ENCODE measurements at regions not wholly inside any gene's neighbourhood (a gene's known extent, or its start where the extent isn't known, plus 50 kb on each side); places are given as distances from the start of the nearest gene placed in this dataset.
A peak's percentile ranks its signal among the peaks of the same experiment; 100 is the strongest.

DNA sequence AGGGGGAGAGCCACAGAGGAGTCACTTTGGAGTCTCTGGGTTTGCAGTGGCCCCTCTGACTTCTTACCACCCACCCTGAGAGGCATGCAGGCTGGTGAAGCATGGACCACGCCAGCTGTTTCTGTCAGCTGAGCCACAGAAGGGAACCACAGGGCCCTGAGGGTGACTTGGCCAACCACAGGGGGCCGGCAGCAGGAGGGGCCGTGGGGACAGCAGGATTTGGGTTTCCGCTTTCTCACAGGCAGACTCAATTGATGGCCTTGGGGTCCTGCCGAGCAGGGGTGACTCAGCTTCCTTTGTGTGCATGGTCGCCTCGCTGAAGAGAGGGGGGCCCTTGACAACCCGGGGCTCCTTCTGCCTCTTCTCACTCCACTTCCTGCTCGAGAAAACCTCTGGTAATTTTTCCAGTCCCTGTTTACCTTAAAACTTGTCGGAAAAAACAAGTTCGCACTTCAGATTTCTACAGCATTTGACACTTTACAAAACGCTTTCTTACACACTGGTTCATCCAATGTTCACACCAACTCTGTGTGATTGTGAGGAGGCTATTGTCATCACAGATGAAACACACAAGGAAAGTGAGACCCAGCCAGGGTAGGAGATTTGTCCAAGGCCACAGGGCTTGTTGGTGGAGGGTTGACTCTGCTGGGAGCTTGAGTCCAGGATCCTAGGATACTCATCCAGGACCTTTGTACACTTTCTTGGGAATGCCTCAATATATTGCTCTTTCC is 311.2 kb downstream of the LPIN1 start:
- ATAC-seq (ENCODE audit: insufficient read depth, low read depth) = peak; percentile 91
- peak overlapping the region; percentile 57 for H3K4me2 ChIP-seq (ENCODE audit: insufficient read depth, low read length)
- peak overlapping the region; percentile 30; the same call in 1 of the 2 replicates for H2AFZ ChIP-seq (ENCODE audit: low read depth, low read length)
- TF ChIP-seq, protein P1, sequence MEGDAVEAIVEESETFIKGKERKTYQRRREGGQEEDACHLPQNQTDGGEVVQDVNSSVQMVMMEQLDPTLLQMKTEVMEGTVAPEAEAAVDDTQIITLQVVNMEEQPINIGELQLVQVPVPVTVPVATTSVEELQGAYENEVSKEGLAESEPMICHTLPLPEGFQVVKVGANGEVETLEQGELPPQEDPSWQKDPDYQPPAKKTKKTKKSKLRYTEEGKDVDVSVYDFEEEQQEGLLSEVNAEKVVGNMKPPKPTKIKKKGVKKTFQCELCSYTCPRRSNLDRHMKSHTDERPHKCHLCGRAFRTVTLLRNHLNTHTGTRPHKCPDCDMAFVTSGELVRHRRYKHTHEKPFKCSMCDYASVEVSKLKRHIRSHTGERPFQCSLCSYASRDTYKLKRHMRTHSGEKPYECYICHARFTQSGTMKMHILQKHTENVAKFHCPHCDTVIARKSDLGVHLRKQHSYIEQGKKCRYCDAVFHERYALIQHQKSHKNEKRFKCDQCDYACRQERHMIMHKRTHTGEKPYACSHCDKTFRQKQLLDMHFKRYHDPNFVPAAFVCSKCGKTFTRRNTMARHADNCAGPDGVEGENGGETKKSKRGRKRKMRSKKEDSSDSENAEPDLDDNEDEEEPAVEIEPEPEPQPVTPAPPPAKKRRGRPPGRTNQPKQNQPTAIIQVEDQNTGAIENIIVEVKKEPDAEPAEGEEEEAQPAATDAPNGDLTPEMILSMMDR (IDR thresholded peaks at IDR 0.05; ENCODE audit: borderline replicate concordance, extremely low read depth, low read length, poor library complexity, severe bottlenecking) = no peak
- no peak for TF ChIP-seq EZH2 (IDR thresholded peaks at IDR 0.05; ENCODE audit: borderline replicate concordance, low read depth, low read length, severe bottlenecking)
- peaks cover 3% of the 10 kb centered on the region for H3K9me3 ChIP-seq (ENCODE audit: insufficient read depth, low read length, severe bottlenecking)
- no peaks in the 10 kb centered on the region for H3K79me2 ChIP-seq (ENCODE audit: insufficient read depth, low read length)
- peak overlapping the region; percentile 82 for H3K27ac ChIP-seq (ENCODE audit: low read length)
- peaks cover 49% of the 10 kb centered on the region for H3K4me1 ChIP-seq (ENCODE audit: insufficient read depth, low read length)
- H3K36me3 ChIP-seq (ENCODE audit: insufficient read depth, low read length) = no peaks in the 10 kb centered on the region
- peak overlapping the region; percentile 29 for H3K9ac ChIP-seq (ENCODE audit: low read depth, low read length)
- no peaks in the 10 kb centered on the region for H4K20me1 ChIP-seq (ENCODE audit: insufficient read depth, low read length)
- H3K27me3 ChIP-seq (ENCODE audit: insufficient read depth, low read length, poor library complexity) = no peaks in the 10 kb centered on the region
- peak overlapping the region in 1 of 2 experiments; percentile 37; a peak in 2 of 4 replicates for H3K4me3 ChIP-seq (ENCODE audit: low read depth in 1 of 2, low read length in 2 of 2)
- peak; percentile 96 for DNase-seq

DNA sequence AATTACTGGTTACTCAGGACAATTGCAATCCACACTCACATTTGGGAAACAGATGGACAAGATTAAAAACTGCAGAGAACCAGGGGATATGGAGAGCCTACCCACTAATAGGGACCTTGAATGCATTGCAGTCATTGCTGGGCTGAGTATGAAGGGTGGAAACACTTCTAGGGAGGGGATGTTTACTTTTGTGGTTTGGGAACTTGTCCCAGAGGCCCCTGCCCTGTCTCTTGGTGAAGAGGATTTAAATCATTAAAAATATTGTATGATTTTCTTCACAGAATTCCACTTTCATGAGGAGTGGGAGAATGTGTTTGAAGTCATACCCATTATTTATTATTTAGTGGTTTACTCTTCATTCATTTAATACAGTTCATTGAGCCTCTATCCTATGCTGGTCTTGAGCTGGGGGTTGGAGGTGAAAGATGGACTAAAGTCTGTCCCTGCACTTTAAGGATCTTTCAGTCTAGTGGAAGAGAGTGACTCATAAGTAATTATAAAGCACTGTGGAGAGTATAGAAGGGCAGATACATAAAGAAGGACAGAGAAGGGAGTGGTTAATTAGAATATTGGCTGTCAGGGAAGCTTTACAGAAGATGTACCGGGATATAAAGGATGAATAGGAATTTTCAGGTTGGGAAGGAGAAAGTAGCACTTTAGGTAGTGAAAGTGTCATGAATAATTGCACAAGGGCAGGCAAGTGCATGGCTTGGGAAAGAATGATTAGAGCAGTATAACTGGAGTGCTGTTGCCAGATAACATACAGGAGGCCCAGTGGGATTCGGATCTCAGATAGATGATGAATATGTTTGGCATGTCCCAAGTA is 313.4 kb downstream of the LPIN1 start:
- H3K4me1 ChIP-seq (ENCODE audit: insufficient read depth, low read length) = peaks cover 49% of the 10 kb centered on the region
- peak overlapping the region; percentile 41; the same call in 1 of the 2 replicates for H3K27ac ChIP-seq (ENCODE audit: low read length)
- no peaks in the 10 kb centered on the region for H3K27me3 ChIP-seq (ENCODE audit: insufficient read depth, low read length, poor library complexity)
- no peak for TF ChIP-seq EZH2 (IDR thresholded peaks at IDR 0.05; ENCODE audit: borderline replicate concordance, low read depth, low read length, severe bottlenecking)
- TF ChIP-seq, protein P1 (IDR thresholded peaks at IDR 0.05; ENCODE audit: borderline replicate concordance, extremely low read depth, low read length, poor library complexity, severe bottlenecking) = no peak
- H3K36me3 ChIP-seq (ENCODE audit: insufficient read depth, low read length) = no peaks in the 10 kb centered on the region
- no peak overlapping the region for H3K9ac ChIP-seq (ENCODE audit: low read depth, low read length)
- no peak overlapping the region for H3K4me2 ChIP-seq (ENCODE audit: insufficient read depth, low read length)
- DNase-seq = no peak
- no peaks in the 10 kb centered on the region for H4K20me1 ChIP-seq (ENCODE audit: insufficient read depth, low read length)
- no peak overlapping the region for H3K4me3 ChIP-seq (ENCODE audit: low read depth in 1 of 2, low read length in 2 of 2)
- no peak overlapping the region for H2AFZ ChIP-seq (ENCODE audit: low read depth, low read length)
- no peaks in the 10 kb centered on the region for H3K79me2 ChIP-seq (ENCODE audit: insufficient read depth, low read length)
- no peak for ATAC-seq (ENCODE audit: insufficient read depth, low read depth)
- H3K9me3 ChIP-seq (ENCODE audit: insufficient read depth, low read length, severe bottlenecking) = no peaks in the 10 kb centered on the region

DNA sequence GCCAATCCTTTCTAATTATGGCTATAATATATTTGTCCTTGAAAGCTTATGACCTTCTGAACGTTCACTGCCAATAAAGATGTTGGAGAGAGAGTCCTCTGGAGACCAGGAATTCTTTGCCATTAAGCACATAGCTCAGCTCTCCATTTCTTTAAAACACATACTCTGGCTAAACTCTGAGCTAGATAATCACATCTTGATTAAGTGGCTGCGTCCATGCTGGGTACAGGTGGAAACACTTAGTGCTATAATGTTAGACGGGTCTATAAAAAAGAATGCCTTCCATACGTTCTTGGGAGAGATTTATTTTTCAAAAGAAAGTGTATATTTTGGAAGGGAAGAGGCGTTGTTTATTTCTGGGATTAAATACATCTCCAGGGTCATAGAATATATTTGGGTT is 314.5 kb downstream of the LPIN1 start:
- DNase-seq (no peak), ATAC-seq (ENCODE audit: insufficient read depth, low read depth) (no peak)
- no peak overlapping the region for H3K27ac ChIP-seq (ENCODE audit: low read length)
- H3K27me3 ChIP-seq (ENCODE audit: insufficient read depth, low read length, poor library complexity) = no peaks in the 10 kb centered on the region
- H3K4me2 ChIP-seq (ENCODE audit: insufficient read depth, low read length) = no peak overlapping the region
- H4K20me1 ChIP-seq (ENCODE audit: insufficient read depth, low read length) = no peaks in the 10 kb centered on the region
- no peaks in the 10 kb centered on the region for H3K36me3 ChIP-seq (ENCODE audit: insufficient read depth, low read length)
- TF ChIP-seq, protein P1 (IDR thresholded peaks at IDR 0.05; ENCODE audit: borderline replicate concordance, extremely low read depth, low read length, poor library complexity, severe bottlenecking) = no peak
- TF ChIP-seq EZH2 (IDR thresholded peaks at IDR 0.05; ENCODE audit: borderline replicate concordance, low read depth, low read length, severe bottlenecking) = no peak
- no peak overlapping the region for H3K9ac ChIP-seq (ENCODE audit: low read depth, low read length)
- H2AFZ ChIP-seq (ENCODE audit: low read depth, low read length) = no peak overlapping the region
- no peaks in the 10 kb centered on the region for H3K79me2 ChIP-seq (ENCODE audit: insufficient read depth, low read length)
- no peak overlapping the region for H3K4me3 ChIP-seq (ENCODE audit: low read depth in 1 of 2, low read length in 2 of 2)
- H3K9me3 ChIP-seq (ENCODE audit: insufficient read depth, low read length, severe bottlenecking) = no peaks in the 10 kb centered on the region
- H3K4me1 ChIP-seq (ENCODE audit: insufficient read depth, low read length) = peaks cover 44% of the 10 kb centered on the region
